ENCODE measurements at regions not wholly inside any gene's neighbourhood (a gene's known extent, or its start where the extent isn't known, plus 50 kb on each side); places are given as distances from the start of the nearest gene placed in this dataset.

DNA sequence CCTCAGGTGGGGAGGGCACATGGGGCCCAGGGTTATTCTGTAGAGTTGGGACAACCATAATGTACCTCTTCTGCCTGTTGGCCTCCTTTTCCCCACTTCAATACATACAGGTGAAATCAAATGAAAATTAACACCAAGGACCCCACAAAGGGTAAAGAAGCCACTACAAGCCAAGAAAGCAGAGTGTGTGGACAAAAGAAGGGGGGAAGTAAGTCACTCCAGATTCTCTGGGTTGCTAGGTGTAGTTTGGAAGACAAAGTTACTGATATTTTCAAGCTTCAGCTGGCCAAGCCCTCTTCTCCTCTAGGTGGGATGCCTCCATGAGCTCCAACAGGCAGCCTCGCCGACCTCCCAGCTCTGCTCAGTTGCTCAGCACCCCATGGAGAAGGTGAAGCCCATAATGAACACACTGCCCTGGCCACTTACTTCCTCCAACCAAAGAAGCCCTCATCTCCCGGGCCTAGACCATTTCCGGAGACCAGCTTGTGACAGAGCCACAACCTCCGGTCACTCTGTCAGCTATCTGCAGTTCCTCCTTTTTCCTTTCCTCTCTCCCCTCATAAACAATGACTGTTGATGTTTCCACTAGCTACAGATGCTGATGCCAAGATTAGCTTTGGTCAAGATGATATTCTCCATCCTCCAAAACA, 66.8 kb upstream of the MED4 start (continued):
- TF ChIP-seq ZNF318 (IDR thresholded peaks at IDR 0.05; ENCODE audit: borderline replicate concordance in 1 of 2, low read depth in 1 of 2), result no peak
- TF ChIP-seq, protein P1, sequence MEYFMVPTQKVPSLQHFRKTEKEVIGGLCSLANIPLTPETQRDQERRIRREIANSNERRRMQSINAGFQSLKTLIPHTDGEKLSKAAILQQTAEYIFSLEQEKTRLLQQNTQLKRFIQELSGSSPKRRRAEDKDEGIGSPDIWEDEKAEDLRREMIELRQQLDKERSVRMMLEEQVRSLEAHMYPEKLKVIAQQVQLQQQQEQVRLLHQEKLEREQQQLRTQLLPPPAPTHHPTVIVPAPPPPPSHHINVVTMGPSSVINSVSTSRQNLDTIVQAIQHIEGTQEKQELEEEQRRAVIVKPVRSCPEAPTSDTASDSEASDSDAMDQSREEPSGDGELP (CRISPR knock-in tag; IDR thresholded peaks at IDR 0.05; ENCODE audit: borderline replicate concordance), result no peak
- TF ChIP-seq HDAC1 (IDR thresholded peaks at IDR 0.05), result no peak
- no peak for TF ChIP-seq ASH1L (IDR thresholded peaks at IDR 0.05; ENCODE audit: borderline replicate concordance, low read depth, partially characterized antibody)
- TF ChIP-seq TCF15 (CRISPR knock-in tag; IDR thresholded peaks at IDR 0.05), result no peak
- peak; percentile 95 for TF ChIP-seq ETV1 (tag; conservative IDR thresholded peaks at IDR 0.05; ENCODE audit: low read depth)
- no peak for TF ChIP-seq FOXP4 (CRISPR knock-in tag; IDR thresholded peaks at IDR 0.05; ENCODE audit: borderline replicate concordance)
- no peak for TF ChIP-seq ZFP1 (CRISPR knock-in tag; IDR thresholded peaks at IDR 0.05)
- TF ChIP-seq SIRT6 (IDR thresholded peaks at IDR 0.05; ENCODE audit: low read depth, low read length), result no peak
- no peak for TF ChIP-seq KLF6 (CRISPR knock-in tag; IDR thresholded peaks at IDR 0.05; ENCODE audit: borderline replicate concordance)
- no peak for TF ChIP-seq ZNF586 (CRISPR knock-in tag; conservative IDR thresholded peaks at IDR 0.05)
- TF ChIP-seq HMG20B (CRISPR knock-in tag; IDR thresholded peaks at IDR 0.05), result no peak
- TF ChIP-seq ZFPM2 (CRISPR knock-in tag; IDR thresholded peaks at IDR 0.05), result no peak
- TF ChIP-seq HOMEZ (CRISPR knock-in tag; IDR thresholded peaks at IDR 0.05), result no peak
